Stimulated activated CD4-positive, alpha-beta T cell treated with anti-CD3 and anti-CD28 coated beads, Interleukin-1b, Interleukin-23, amount 100 ng/mL, for 48 hours (primary cell): ENCODE measurements at regions not wholly inside any gene's neighbourhood (a gene's known extent, or its start where the extent isn't known, plus 50 kb on each side); places are given as distances from the start of the nearest gene placed in this dataset.

Experiments used
- DNase-seq: peaks from one replicate; pipeline ENCODE4 v3.0.0-alpha.2; 2020

- no peak for DNase-seq
These were observed 433.4 kb upstream of the MAF start for GRCh38 chr16:80033783-80034468.

- no peak for DNase-seq
These were observed 429.4 kb upstream of the MAF start for GRCh38 chr16:80029761-80030481.

GRCh38 chr16:80029381-80029630, 428.8 kb upstream of the MAF start:
- no peak for DNase-seq

- DNase-seq = no peak
These were observed 428.2 kb upstream of the MAF start for GRCh38 chr16:80028581-80029380.

GRCh38 chr16:80027007-80027965, 426.7 kb upstream of the MAF start:
- DNase-seq = peak; percentile 68

- DNase-seq = no peak
These were observed 424.7 kb upstream of the MAF start for GRCh38 chr16:80025236-80025635.

GRCh38 chr16:80024443-80024842, 423.9 kb upstream of the MAF start:
- no peak for DNase-seq

GRCh38 chr16:80023865-80024264, 423.3 kb upstream of the MAF start:
- DNase-seq = no peak

GRCh38 chr16:80019395-80019794, 418.9 kb upstream of the MAF start:
- DNase-seq = no peak

- no peak for DNase-seq
These were observed 417.9 kb upstream of the MAF start for GRCh38 chr16:80018466-80018865.

GRCh38 chr16:80016731-80017326, 416.3 kb upstream of the MAF start:
- no peak for DNase-seq

- DNase-seq = no peak
These were observed 415.0 kb upstream of the MAF start for GRCh38 chr16:80015566-80015965.

- DNase-seq = no peak
These were observed 413.9 kb upstream of the MAF start for GRCh38 chr16:80014241-80014939.

- no peak for DNase-seq
These were observed 412.0 kb upstream of the MAF start for GRCh38 chr16:80012586-80012985.

GRCh38 chr16:80009971-80010659, 409.6 kb upstream of the MAF start:
- no peak for DNase-seq

GRCh38 chr16:80008857-80009256, 408.3 kb upstream of the MAF start:
- no peak for DNase-seq

GRCh38 chr16:80007231-80007630, 406.7 kb upstream of the MAF start:
- DNase-seq = no peak

GRCh38 chr16:80006241-80007215, 406.0 kb upstream of the MAF start:
- DNase-seq = no peak

GRCh38 chr16:80004113-80004512, 403.6 kb upstream of the MAF start:
- no peak for DNase-seq

- no peak for DNase-seq
These were observed 401.7 kb upstream of the MAF start for GRCh38 chr16:80002261-80002660.
